NCI-H2107 treated with DMSO at 0.1 percent for 48 hours (cell line): ENCODE measurements at regions not wholly inside any gene's neighbourhood (a gene's known extent, or its start where the extent isn't known, plus 50 kb on each side); places are given as distances from the start of the nearest gene placed in this dataset.

Experiments
- DNase-seq: peaks from one replicate; lab custom pipeline; 2025; ENCODE audit not compliant: unreplicated experiment; lab: John Stamatoyannopoulos, UW

DNA sequence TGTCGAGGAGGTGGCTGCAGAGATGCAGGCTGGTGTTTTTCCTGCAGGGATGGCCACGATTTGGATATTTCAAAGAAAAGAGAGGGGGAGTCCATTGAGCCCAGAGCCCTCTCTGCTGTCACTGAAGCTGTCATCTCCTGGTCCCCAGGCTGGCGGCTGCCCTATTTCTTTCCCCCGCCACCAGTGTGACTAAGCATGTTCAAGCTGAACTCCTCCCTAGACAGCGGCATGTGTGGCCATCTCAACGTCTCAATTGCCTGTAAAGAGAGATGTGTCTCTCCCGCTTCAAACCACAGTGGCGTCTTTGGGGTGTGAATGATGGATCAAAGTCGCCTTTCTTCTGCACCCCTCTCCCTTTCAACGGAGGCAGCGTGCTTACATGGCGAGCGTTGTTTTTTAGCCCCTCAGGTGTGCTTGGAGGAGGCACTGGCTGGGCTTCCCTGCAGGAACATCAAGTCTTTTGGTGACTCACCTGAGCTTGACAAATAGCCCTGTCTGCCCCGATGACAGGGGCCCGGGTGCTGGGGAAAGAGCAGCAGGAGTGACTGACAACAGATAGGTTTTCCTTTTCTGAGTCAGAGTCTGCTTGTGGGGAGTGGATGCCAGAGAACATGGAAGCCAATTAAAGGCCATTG, 346.4 kb upstream of the AJAP1 start:
- DNase-seq = no peak

DNA sequence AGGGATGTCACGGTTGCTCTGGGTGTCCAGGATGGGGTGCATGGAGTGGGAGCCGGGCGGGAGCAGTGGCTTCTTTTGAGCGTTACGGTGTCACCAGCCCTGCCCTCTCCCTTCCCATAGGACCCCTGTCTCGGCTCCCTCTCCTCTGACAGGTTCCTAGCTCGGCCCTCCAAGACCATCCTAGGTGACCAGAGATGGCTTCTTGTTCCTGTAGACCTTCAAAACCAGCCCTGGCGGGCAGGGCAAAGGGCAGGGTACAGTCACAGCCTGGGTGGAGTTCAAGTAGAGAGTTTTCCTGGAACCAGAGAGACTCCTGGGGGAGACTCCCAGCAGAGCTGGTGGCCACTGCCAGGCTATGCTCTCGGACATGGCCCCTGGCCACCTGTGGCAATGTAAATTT, 345.6 kb upstream of the AJAP1 start:
- no peak for DNase-seq

DNA sequence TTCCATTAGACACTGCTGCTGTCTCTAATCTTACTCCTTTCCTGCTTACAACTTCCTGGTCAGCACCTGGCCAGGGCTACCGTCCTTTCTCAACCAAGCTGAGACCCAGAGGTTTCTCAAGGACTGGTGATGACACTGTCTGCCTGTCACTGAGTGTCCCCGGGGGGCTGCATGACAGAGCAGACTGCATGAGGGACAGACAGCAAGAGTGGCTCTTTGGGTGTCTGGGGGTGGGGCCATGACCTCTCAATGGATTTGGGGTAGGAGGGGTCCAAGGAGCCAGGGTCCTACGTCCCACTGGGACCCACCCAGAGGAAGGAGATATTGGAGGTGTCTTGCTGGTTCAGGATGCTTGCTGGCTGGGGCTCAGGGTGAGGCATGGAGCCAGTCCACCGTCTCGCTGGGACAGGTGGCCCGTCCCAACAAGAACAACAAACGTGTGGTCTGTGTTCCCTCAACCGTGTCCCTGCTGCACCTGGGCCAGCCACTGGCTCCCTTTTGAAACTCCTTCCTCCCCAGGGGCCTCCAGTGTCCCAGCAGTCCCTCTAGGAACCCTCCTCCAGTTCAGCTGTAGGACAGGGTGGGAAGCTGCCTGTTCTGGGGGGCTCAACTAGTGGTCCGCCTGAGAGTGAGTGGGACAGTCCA, 344.6 kb upstream of the AJAP1 start:
- DNase-seq = no peak

DNA sequence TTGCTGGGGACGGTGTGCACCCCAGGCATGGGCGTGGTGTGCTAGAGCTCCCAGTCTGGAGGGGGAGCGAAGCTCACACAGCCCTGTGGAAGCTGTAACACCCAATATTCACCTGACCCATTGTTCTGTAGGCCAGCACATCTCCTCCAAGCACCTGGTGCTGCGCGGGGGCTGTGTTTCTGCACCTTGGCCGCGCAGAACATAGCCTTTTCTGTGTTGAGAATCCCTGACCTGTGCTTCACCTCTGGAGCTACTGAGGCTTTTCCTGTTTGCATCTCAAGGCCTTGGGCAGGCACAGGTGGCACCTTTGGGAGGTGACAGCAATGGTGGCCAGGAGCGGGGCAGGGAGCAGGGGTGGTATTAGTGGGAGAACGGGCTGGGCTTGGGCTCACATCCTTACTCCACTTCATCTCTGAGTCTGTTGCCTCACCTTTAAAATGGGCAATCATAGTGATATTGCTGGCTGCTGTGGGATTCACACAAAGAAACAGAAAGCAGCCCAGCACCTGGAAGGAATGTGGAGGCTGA, 343.9 kb upstream of the AJAP1 start:
- DNase-seq = no peak

DNA sequence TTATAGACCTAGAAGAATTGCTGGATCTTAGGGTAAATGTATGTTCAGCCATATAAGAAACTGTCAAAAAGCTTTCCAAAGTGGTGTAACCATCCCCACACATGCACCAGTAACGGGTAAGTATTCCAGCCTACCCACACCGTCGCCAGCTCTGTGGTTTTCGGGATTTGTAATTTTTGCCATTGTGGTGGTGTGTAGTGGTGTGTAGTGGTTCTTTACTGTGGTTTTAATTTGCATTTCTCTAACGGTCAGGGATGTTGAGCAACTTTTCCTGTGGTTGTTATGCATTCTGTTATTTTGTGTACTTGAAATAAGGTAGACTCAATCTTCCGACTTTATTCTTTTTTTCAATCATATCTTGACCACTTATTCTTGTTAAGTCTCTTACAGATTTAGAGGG, 342.4 kb upstream of the AJAP1 start:
- no peak for DNase-seq

DNA sequence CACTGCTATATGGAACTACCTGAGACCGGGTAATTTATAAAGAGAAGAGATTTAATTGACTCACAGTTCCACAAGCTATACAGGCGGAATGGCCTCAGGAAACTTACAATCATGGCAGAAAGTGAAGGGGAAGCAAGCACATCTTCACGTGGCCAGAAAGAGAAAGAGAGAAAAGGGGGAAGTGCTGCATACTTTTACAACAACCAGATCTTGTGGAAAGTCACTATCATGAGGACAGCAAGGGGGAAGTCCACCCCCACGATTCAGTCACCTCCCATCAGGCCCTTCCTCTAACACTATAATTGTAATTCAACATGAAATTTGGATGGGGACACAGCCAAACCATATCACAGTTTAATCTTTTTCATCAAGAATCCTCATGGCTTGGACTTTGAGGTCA, 339.2 kb upstream of the AJAP1 start:
- DNase-seq = no peak

DNA sequence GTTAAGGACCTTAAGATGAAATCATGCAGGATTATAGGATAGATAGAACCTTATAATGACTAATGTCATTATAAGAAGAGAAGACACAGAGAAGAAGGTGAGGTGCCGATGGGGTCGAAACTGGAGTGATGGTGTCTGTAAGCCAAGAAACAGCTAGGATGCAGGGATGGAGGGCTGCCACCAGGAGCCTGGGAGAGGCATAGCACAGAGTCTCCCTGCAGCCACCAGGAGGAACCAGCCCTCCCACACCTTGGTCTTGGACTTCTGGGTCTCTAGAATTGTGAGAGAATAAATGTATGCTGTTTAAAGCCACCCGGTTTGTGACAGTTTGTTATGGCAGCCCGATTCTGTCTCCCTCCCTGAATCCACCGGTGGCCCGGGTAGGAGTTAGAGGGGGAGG, 337.2 kb upstream of the AJAP1 start:
- DNase-seq = no peak

DNA sequence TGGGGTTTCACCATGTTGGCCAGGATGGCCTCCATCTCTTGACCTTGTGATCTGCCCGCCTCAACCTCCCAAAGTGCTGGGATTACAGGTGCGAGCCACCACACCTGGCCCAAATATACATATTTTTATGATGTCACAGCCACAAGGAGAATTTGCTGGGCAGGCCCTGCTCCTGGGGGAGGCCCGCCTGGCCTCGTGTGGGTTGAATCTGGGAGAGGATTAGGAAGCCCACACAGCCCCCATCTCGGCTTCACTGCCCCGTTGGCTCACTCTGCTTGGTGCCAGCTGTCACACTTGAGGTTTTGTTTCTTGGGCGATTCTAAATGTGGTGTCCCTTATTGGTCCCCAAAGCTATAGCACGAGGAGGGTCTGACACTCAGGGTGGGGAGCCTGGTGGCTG, 335.7 kb upstream of the AJAP1 start:
- no peak for DNase-seq

DNA sequence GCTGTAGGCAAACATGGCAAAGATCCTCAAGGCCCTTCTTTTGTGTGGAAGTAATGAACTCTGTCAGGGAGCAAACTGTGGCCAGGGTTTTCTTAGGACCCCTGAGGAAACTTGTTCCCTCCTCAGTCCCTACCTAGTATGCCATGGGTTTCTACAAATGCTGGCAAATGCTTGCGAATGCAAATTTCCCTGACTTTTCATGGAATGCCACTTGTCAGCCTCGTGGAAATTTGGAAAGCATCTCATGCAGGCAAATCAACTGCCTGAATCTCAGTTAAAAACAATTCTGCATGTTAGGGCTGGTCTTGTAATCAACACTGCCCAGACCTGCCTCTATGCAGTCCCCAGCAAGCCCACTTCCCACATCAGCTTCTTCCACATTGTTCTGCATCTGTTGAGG, 334.9 kb upstream of the AJAP1 start:
- no peak for DNase-seq

DNA sequence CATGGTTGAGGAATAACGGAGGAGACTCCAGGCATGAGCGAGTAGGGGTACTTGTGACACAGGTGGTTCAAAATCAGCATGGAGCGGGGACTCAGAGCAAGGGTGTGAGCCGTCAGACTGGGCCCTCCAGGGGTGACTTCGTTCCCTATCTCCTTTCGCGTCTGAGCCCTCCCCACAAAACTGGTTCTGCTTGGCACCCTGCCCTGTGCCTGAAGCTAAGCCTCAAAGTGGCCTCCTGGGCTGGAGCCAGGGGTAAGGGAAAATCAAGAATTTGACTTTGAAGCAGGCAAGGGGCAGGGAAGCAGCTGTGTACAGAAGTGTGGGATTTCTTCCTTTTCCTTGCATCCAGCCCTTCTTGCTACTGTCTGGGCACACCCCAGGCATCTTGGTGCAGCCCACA, 331.5 kb upstream of the AJAP1 start:
- no peak for DNase-seq

DNA sequence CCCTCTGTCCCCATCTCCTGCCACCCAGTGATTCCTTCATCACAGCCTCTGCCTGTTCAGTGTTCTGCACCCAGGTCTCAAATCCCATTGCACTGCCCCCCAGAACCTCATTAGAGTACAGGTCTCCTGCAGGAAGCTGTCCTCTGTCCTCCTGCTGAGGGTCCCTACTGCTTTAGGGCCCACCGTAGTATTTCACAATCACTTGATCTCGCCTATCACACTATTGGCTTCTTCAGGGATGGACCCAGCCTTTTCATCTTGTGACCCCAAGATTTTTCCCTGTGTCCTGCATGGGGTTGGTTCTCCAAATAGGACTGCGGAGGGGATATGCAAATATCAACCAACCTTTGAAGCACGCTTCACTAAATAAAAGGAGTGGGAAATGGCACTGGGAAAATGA, 331.1 kb upstream of the AJAP1 start:
- DNase-seq = no peak

DNA sequence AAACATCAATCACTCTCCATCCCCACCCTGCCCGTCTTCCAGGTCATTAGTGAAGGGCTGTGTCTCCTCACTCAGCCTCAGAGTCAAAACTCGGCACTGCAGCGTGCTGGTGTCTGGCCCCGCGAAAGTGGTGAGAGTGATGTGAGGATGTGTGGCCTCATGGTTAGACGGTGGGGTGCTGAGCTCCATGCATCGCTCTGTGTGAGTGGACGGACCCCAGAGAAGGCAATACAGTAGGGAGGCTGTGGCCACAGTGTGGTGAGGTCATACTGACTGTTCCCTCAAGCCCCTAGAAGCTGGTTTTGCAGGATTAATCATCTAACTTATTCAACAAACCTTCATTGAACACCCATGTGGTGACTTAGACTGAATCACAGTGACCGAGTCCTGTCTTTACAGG, 329.9 kb upstream of the AJAP1 start:
- DNase-seq = no peak

DNA sequence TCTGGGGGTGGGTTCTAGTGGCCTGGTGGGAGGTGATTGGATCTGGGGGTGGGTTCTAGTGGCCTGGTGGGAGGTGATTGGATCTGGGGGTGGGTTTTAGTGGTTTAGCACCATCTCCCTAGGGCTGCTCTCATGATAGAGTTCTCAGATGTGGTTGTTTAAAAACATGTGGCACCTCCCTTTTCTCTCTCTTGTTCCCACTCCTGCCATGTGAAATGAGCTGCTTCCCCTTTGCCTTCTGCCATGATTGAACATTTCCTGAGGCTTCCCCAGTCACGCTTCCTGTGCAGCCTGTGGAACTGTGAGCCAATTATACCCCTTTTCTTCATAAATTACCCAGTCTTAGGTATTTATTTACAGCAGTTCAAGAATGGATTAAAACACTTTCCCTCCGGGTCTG, 327.3 kb upstream of the AJAP1 start:
- no peak for DNase-seq

DNA sequence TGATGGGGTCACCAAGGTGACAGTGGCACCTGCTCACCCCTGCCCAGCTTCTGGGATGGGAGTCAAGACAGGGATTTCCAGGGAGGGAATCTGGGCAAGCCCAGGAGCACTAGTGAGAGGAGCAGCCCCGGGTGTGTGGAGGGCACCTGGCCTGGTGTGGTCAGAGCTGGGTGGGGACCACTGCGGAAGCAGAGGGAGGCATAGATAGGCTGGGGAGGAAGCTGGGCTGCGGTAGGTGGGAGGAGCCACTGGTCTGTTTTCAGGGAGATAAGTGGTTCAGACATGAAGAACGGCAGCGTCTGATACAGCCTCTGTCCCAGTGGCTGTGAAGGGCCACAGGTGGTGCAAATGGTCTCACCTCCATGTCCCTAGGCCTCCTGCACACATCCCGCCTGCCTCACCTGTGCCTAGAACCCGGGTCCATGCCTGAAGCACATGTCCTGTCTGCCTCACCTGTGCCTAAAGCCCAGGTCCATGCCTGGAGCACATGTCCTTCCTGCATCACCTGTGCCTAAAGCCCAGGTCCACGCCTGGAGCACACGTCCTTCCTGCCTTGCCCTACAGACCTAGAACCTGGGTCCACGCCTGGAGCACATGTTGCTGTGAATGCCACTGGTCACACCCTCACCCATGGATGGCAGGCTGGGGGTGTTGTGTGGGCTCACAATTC, 325.9 kb upstream of the AJAP1 start:
- DNase-seq = no peak

DNA sequence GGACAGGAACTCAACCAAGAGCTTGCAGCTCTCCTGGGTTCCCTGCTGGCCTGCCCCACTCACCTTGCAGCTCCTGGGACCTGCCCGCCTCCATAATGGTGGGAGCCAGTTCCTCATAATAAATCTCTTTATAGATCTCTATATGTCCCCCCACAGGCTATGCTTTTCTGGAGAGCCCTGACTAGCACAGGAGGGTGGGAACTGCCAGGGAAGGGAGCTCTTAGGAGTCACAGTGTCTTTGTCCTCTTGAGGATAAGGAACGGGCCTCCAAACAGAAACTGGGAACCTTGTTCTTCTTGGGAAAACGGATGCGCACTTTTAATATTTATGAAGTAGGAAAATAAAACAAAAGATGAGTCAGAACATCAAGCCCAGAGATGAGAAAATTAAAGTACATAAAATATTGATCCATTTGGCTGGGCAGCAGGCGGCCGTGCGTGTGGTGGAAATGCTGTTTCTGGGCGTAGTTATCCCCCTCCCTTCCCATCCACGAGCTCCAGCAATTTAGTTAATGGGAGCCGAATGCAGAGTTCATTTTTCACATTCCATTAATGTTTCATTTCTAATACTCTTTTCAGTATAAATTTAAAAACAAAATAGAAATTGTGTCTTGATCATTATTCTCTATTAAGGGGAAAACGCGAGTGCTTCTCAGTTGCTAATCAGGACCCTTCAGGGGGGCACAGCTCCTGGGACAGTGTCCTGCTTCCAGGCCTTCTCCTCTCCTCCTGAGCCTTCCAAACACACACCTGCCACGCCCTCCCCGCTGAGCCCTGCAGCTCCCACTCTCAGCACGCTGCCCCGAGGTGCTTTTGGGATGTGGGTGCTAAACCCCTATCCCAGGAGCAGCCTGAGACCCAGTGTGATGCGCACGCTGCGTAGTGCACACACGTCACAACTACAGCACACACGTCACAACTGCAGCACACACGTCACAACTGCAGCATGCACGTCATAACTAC, 323.3 kb upstream of the AJAP1 start:
- DNase-seq = no peak

DNA sequence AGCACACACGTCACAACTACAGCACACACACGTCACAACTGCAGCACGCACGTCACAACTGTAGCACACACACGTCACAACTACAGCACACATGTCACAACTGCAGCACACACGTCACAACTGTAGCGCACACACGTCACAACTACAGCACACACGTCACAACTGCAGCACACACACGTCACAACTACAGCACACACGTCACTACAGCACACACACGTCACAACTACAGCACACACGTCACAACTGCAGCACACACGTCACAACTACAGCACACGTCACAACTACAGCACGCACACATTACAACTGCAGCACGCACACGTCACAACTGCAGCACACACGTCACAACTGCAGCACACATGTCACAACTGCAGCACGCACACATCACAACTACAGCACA, 322.6 kb upstream of the AJAP1 start:
- no peak for DNase-seq

DNA sequence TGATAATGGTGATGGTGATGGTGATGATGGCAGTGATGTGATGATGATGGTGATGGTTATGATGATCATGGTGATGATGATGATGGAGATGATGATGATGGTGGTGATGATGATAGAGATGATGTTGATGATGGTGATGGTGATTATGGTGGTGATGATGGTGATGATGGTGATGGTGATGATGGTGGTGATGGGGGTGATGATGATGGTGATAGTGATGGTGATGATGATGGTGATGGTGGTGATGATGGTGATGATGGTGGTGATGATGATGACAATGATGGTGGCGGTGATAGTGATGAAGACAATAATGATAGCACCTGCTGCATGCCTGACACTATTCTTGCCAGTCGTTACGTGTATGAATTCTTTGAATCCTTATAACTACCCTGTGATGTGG, 317.9 kb upstream of the AJAP1 start:
- no peak for DNase-seq

DNA sequence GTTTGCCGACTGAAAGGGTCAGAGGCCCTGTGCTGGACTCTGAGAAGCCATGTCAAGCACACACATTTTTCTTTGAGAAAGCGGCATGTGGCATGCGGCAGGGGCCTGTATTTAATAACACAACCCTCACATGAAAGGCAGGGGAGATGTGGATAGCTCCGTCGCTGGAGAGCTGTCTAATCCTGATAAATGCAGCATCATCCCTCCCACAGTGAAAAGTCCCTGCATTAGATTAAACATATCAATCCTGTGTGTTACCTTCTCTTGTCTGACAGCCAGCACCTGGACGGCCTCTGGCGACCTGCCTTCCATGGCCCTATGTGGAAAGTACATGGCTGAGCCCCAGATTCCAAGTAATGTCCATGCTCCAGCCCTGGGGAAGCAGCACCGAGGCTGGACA, 313.0 kb upstream of the AJAP1 start:
- no peak for DNase-seq

DNA sequence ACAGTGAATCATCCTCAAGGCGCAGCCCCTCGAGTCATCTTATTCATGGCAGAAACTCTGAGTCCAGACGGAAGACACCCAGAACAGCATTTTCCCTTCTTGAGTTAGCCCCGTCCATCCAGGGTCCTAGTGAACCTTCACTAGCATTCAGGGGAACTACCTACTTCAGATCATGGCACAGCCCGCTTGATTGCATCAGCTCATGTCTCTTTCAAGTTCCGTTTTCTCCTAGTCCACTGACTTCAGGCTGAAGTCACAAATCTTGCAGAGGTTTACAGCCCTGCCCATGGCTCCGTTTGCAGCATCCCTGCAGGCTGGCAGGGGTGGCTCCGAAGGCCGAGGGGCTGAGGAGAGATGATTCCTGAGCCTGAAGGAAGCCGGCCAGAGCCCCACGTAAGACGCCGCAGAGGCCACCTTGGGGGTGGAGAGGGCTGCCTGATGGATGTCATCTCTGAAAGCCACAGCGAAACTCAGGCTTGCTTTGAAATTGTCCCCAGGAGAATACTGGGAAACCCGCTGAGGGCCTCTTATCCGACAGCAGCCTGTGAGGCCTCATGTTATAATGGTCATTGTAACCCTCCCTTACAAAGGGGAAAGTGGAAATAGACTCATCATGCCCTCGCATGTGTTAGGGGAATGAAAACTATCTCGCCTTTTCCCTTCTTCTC, 310.2 kb upstream of the AJAP1 start:
- DNase-seq = no peak

DNA sequence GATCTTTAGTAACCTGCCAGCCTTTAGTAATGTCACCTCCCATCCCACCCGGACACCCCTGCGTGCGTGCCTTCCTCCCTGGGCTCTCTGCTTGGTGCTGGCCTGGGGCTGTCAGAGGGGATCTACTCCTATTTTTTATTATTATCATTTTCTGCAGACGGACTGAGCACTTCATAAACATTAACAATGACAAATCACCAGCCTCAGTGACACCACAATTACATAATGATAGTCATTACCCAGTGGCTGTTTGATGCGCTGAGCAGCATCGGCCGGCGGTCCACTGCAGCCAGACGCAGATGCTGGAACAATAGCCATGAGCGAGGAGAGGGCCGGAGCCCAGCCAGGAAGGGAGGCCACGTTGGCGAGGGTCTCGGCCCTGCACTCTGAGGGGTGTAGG, 309.3 kb upstream of the AJAP1 start:
- DNase-seq = no peak

DNA sequence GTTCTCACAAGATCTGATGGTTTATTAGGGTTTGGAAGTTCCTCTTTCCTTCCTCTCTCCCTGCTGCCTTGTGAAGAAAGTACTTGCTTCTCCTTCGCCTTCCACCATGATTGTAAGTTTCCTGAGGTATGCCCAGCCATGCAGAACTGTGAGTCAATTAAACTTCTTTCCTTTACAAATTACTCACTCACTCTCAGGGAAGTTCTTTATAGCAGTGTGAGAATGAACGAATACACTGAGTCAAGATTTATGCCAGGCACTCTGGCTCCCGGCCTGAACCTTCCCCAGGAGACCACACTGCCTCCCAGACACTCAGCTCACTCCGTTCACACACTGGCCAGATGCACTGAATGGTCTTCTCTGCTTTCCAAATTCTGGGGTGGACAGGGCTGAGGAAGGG, 308.3 kb upstream of the AJAP1 start:
- no peak for DNase-seq
